Activated naive CD8-positive, alpha-beta T cell treated with anti-CD3 and anti-CD28 coated beads for 36 hours (primary cell): ENCODE measurements at regions not wholly inside any gene's neighbourhood (a gene's known extent, or its start where the extent isn't known, plus 50 kb on each side); places are given as distances from the start of the nearest gene placed in this dataset.
"Not testable (repeated sequence)": the region's sequence is repeated elsewhere in the genome, so short reads cannot be mapped to it uniquely, and the experiment has no call there.

Source experiments
- DNase-seq: peaks from one replicate; pipeline ENCODE4 v3.0.0; 2021
- H3K27ac Mint-ChIP-seq: one replicate; pipeline ENCODE4 v1.8.0; 2022; ENCODE audit warnings: mild to moderate bottlenecking, moderate library complexity, mixed read lengths
- H3K27me3 Mint-ChIP-seq: one replicate; pipeline ENCODE4 v1.8.0; 2022; ENCODE audit warnings: mild to moderate bottlenecking, mixed read lengths
- H3K36me3 Mint-ChIP-seq: one replicate; pipeline ENCODE4 v1.8.0; 2021; ENCODE audit warnings: mild to moderate bottlenecking, mixed read lengths
- H3K4me1 Mint-ChIP-seq: one replicate; pipeline ENCODE4 v1.8.0; 2021; ENCODE audit warnings: mixed read lengths
- H3K4me3 Mint-ChIP-seq: one replicate; pipeline ENCODE4 v1.8.0; 2022; ENCODE audit warnings: mild to moderate bottlenecking, moderate library complexity, mixed read lengths
- H3K9me3 Mint-ChIP-seq: one replicate; pipeline ENCODE4 v1.8.0; 2022; ENCODE audit warnings: mixed read lengths

DNA sequence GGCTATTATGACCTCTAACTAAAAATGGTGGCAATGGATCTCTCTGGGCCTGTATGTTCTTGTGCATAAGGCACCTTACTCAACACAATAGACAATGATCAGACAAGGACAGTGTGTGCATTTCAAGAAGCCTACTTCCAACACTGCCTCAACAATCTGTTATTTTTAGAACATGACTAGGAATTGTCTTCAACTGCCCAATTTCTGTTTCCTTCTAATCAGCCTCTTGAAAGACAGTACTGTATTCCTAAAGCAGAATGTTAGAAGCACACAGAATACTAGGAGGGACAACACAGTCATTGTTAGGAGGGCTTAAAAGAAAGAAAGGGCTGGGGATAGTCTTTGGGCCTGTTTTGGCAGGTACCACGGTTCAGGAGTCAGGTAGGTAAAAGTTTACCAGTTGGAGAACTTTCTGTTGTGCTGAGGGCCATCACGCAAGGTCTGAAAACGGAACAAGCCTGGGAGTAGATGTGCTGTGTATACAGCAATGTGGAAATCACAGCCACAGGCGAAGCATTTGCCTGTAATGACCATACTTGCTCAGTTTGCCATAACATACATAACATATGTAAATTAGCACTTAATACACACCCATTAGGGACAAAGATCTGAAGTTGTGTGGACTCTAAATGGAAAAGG, 100.8 kb upstream of the ATXN3L start:
- no peak for DNase-seq
- Mint-ChIP-seq H3K36me3 (no peaks in the 10 kb centered on the region), H3K27ac (no peak overlapping the region), H3K9me3 (no peaks in the 10 kb centered on the region), H3K27me3 (no peaks in the 10 kb centered on the region), H3K4me1 (no peaks in the 10 kb centered on the region), H3K4me3 (no peak overlapping the region)

DNA sequence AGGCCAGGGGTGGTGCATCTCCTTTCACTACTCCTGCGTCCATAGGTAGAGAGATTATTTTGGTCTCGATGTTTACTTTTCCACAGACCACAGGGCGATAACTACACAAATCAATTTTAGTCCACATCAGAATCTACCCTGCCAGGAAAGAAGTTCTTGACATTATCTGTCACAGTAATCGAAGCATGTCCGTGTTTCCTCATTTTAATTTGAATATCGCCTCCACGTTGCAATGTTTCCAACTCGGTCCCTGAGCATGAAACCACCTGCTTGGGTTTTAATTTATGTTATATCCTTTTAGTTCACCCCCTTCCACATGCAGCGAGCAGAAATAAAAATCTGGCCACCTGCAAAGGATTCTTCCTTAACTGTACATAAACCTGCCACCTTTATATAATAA, 100.1 kb upstream of the ATXN3L start:
- no peaks in the 10 kb centered on the region for H3K27me3 Mint-ChIP-seq
- no peak for DNase-seq
- H3K9me3 Mint-ChIP-seq = no peaks in the 10 kb centered on the region
- no peaks in the 10 kb centered on the region for H3K4me1 Mint-ChIP-seq
- no peak overlapping the region for H3K4me3 Mint-ChIP-seq
- no peaks in the 10 kb centered on the region for H3K36me3 Mint-ChIP-seq
- H3K27ac Mint-ChIP-seq = no peak overlapping the region

DNA sequence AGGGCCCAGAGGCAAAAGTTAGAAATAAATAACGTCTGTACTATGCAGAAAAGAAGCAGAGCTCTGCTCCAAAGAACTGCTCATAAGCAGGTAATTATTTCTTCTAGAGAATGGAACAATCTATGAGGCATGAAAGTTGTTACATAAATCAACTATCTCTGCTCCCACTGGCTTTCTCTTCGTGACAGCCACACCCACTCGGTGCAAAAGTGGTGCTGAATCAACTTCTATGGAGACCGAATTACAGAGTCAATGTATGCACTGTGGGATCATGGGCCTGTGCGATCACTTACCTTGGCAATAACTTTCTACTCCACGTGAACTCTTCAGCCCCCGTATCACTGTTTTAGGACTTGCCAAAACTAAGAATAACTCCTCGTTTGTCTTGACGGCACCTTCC, 99.4 kb upstream of the ATXN3L start:
- H3K4me3 Mint-ChIP-seq = no peak overlapping the region
- no peaks in the 10 kb centered on the region for H3K9me3 Mint-ChIP-seq
- no peak overlapping the region for H3K27ac Mint-ChIP-seq
- no peaks in the 10 kb centered on the region for H3K4me1 Mint-ChIP-seq
- DNase-seq = no peak
- H3K27me3 Mint-ChIP-seq = no peaks in the 10 kb centered on the region
- H3K36me3 Mint-ChIP-seq = no peaks in the 10 kb centered on the region

DNA sequence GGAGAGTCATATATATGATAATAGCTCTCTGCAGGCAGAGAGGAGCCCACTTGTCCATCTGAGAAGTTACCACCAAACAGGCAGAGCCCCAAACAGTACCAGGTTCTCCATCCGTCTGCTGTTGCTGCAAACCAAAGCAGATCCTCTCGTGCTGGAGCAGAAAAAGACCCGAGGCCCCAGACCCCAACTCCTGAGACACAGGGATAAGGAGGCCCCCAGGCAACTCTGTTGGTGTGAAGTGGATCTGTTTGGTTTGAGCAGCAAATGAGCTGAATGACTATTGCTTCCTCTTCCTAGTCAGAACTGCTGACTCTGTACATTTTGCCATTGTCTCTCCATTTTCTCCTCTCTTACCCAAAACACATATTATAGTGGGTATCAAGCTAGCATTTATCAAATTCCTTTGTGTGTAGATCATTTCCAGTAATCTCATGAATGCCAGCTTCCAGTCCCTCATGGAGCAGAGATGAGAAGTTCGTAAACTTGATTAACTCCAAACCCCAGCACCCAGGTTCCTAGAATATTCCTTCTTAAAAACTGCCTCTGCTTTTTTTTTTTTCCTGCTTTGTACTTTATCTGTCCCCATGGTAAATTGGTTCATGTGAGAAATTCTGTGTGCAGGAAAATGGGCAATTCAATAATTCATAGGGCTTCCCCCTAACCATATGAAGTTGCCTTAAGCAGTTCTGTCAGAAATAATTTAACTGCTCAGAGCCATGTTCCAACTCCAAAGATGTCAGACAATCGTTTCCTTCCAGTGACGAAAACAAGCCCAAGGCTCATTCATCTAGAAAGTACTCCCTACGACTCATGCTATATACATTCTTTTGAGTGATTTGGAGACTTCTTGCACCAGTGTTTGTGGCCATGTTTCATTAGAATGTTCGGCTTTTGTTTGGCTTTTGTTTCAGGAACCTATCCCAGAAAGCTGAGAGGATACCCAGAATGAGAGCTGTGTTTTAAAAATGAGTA, 98.6 kb upstream of the ATXN3L start:
- Mint-ChIP-seq H3K4me3 (no peak overlapping the region), H3K27me3 (no peaks in the 10 kb centered on the region), H3K36me3 (no peaks in the 10 kb centered on the region), H3K4me1 (no peaks in the 10 kb centered on the region), H3K27ac (no peak overlapping the region), H3K9me3 (no peaks in the 10 kb centered on the region)
- no peak for DNase-seq

DNA sequence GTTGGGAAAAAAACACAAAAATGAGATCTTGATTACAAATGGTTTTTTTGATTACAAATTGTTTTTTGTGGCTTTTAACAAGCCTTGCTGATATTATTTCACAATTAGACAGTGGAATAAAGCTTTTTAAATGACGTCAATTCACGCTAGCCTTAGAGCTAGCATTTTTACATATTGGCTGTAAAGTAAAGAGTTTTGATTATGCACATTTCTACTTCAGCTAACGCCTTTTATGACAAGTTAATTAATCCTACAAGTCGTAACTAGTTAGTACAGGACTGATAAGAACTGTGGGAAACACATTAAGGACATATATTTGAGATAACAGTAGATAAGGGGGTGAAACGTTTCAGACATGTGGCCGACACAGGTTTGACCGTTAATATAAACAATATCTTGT, 95.7 kb upstream of the ATXN3L start:
- no peak overlapping the region for H3K4me3 Mint-ChIP-seq
- no peaks in the 10 kb centered on the region for H3K9me3 Mint-ChIP-seq
- H3K4me1 Mint-ChIP-seq = no peaks in the 10 kb centered on the region
- H3K36me3 Mint-ChIP-seq = no peaks in the 10 kb centered on the region
- no peak for DNase-seq
- no peaks in the 10 kb centered on the region for H3K27me3 Mint-ChIP-seq
- H3K27ac Mint-ChIP-seq = no peak overlapping the region

DNA sequence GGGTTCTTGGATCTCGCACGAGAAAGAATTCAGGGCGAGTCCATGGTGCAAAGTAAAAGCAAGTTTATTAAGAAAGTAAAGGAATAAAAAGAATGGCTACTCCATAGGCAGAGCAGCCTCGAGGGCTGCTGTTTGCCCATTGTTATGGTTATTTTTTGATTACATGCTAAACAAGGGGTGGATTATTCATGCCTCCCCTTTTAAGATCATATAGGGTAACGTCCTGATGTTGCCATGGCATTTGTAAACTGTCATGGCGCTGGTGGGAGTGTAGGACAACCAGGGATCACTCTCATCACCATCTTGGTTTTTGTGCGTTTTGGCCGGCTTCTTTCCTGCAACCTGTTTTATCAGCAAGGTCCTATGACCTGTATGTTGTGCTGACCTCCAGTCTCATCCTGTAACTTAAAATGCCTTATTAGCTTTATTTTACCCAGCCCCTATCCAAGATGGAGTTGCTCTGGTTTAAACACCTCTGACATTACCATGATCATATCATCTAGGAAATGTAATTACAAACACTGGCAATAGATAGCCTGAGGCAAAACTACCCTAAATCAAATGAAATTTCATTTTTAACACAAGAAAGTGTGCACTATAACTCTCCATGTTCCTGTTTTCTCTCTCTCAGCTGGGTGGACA, 94.3 kb upstream of the ATXN3L start:
- Mint-ChIP-seq H3K36me3 (no peaks in the 10 kb centered on the region), H3K4me1 (no peaks in the 10 kb centered on the region), H3K9me3 (no peaks in the 10 kb centered on the region), H3K27ac (no peak overlapping the region), H3K4me3 (no peak overlapping the region), H3K27me3 (no peaks in the 10 kb centered on the region)
- DNase-seq = no peak

DNA sequence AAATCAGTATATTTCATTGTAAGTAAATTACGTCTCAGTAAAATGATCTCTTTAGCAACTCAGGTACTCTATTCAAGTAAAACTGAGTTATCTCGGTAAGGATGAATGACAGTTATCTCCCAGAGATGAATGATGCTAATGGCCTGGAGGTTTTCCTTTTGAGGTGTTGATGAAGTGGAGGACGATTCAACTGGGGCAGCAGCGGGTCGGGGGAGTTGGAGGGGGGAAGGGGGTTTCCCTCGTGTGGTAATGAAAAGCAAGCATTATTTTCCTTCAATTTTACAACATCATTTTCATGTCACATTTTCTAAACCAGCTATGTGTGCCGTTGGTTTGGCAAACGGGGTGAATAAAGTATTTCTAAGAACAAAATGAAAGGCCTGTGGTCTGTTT, 92.4 kb upstream of the ATXN3L start:
- Mint-ChIP-seq H3K4me3 (no peak overlapping the region), H3K36me3 (no peaks in the 10 kb centered on the region), H3K4me1 (no peaks in the 10 kb centered on the region), H3K27me3 (no peaks in the 10 kb centered on the region), H3K27ac (no peak overlapping the region), H3K9me3 (no peaks in the 10 kb centered on the region)
- DNase-seq = no peak

DNA sequence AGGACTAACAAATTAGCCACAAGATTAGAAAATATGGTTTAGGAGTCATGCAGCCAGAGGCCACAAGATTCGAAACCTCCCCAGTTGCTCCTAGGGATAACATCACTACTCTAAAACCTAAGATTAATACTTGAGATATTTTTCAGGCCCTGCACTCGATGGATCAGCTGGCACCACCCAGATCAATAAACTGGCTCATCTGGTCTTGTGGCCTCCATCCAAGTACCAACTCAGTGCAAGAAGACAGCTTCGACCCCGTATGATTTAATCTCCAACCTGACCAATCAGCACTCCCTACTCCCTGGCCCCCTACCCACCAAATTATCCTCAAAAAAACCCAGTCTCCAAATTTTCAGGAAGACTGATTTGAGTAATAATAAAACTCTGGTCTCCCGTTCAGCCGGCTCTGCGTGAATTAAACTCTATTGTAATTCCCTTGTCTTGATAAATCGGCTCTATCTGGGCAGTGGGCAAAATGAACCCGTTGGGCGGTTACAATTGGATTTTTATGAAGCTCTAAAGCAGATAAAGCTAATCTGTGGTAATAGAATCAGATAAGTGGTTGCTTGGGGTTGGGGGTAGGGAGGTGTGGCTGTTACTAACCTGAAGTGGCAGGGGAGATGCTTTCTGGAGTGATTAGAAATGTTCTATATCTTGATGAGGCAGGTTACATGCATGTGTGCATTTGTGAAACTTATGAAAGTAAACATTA, 91.8 kb upstream of the ATXN3L start:
- Mint-ChIP-seq H3K27me3 (no peaks in the 10 kb centered on the region), H3K27ac (no peak overlapping the region), H3K4me3 (no peak overlapping the region), H3K36me3 (peaks cover 2% of the 10 kb centered on the region), H3K4me1 (no peaks in the 10 kb centered on the region), H3K9me3 (peaks cover 4% of the 10 kb centered on the region)
- no peak for DNase-seq

DNA sequence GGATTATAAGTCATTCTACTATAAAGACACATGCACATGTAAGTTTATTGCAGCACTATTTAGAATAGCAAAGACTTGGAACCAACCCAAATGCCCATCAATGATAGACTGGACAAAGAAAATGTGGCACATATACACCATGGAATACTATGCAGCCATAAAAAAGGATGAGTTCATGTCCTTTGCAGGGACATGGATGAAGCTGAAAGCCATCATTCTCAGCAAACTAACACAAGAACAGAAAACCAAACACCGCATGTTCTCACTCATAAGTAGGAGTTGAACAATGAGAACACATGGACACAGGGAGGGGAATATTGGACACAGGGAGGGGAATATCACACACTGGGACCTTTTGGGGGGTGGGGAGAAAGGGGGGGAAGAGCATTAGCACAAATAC, 88.7 kb upstream of the ATXN3L start:
- not testable (repeated sequence) for H3K4me3 Mint-ChIP-seq, H3K36me3 Mint-ChIP-seq, DNase-seq, H3K27ac Mint-ChIP-seq, H3K9me3 Mint-ChIP-seq, H3K4me1 Mint-ChIP-seq, H3K27me3 Mint-ChIP-seq

DNA sequence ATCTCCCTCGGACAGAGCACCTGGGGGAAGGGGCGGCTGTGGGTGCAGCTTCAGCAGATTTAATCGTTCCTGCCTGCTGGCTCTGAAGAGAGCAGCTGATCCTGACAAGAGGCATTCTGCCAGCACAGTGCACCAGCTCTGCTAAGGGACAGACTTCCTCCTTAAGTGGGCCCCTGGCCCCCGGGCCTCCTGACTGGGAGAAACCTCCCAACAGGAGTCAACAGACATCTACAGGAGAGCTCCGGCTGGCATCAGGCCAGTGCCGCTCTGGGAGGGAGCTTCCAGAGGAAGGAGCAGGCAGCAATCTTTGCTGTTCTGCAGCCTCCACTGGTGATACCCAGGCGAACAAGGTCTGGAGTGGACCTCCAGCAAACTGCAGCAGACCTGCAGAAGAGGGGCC, 84.9 kb upstream of the ATXN3L start:
- DNase-seq, H3K27ac Mint-ChIP-seq, H3K4me3 Mint-ChIP-seq, H3K4me1 Mint-ChIP-seq, H3K9me3 Mint-ChIP-seq, H3K27me3 Mint-ChIP-seq, H3K36me3 Mint-ChIP-seq: not testable (repeated sequence)

DNA sequence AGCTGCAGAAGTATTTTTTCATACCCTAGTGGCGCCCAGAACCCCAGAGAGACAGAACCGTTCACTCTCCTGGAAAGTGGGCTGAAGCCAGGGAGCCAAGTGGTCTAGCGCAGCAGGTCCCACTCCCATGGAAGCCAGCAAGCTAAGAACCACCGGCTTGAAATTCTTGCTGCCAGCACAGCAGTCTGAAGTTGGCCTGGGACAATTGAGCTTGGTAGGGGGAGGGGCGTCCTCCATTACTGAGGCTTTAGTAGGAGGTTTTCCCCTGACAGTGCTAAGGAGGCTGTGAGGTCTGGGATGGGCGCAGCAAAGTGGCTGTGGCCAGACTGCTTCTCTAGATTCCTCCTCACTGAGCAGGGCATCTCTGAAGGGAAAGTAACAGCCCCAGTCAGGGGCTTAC, 84.5 kb upstream of the ATXN3L start:
- Mint-ChIP-seq H3K27ac (no peak overlapping the region), H3K9me3 (peaks cover 6% of the 10 kb centered on the region), H3K27me3 (no peaks in the 10 kb centered on the region), H3K36me3 (peaks cover 2% of the 10 kb centered on the region), H3K4me3 (no peak overlapping the region), H3K4me1 (no peaks in the 10 kb centered on the region)
- no peak for DNase-seq

DNA sequence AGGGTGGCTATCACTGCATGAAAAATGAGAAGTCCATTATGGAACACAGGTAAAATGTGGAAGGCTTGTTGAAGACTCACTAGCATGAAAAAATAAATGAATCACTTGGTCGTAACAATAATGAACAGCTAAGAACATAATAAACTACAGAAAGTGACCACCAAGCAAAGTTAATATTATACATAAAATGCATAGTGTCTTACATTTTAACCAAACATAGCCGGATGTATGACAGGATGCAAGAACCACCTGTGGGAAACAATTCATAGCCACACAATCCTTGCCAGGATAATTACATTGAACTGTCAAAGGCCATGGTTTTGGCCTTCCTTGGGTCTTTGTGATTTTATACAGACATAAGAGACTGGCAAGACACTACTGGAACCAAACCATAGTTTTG, 81.9 kb upstream of the ATXN3L start:
- Mint-ChIP-seq H3K4me1 (peaks cover 6% of the 10 kb centered on the region), H3K9me3 (peaks cover 2% of the 10 kb centered on the region), H3K27ac (no peak overlapping the region), H3K36me3 (no peaks in the 10 kb centered on the region), H3K27me3 (no peaks in the 10 kb centered on the region), H3K4me3 (no peak overlapping the region)
- DNase-seq = no peak

DNA sequence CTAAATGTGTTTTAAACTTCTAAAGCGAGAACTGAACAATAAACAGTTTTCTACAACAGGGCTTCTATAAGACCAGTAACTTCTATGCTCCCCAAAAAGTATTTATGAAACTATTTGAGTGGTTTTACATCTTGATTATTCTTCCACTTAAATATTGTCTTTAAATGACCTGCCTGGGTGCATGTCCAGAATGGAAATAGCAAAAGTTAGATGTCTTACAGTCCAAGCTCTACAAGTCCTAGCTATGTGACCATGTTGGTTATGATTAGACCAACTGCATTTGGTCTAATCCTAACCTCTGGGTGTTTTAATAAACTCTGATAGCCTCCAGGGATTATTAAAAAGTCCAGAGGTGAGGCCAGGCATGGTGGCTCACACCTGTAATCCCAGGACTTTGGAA, 79.0 kb upstream of the ATXN3L start:
- Mint-ChIP-seq H3K27me3 (no peaks in the 10 kb centered on the region), H3K4me1 (peaks cover 9% of the 10 kb centered on the region), H3K27ac (no peak overlapping the region), H3K4me3 (no peak overlapping the region), H3K9me3 (no peaks in the 10 kb centered on the region), H3K36me3 (no peaks in the 10 kb centered on the region)
- DNase-seq = no peak

DNA sequence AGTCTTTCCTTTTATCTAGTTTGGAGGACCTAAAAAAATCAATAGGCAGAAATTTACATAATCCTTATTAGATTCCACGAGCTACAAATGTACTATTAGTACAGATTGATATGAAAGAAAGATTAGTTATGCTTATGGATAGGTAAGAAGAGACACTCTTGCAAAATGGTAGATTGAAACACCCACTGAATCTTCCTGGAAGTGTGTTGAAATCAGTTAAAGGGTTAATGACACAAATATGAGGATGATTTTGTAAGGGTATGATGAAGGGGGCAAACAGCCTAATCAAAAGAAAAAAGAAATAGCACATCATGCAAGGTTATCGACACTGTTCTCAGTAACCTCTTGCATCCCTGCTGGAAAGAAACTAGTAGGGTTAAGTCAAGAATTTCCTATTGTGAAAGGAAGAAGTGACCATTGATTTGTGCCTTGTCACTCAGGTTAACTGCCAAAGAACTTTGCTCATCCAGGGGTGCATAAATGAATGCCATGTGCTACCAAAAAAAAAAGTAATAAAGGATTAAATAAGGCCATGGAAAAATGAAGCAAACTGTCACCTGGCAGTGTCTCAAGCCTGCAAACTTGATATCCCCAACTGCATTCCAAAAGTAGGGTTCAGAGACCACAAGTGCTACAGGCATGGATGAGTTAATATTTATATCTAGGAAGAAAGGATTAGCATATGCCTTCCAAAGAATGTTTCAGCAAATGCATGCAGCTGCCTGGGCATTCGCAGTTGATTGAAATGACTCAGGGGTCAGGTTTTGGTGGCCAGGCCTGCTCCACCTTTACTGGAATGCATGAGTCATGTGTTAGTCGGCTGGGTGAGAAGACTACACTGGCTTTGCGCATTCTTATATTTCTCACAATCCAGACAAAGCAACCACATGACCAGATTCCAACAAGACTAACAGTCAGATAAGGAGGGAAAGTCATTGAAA, 78.3 kb upstream of the ATXN3L start:
- Mint-ChIP-seq H3K36me3 (no peaks in the 10 kb centered on the region), H3K9me3 (no peaks in the 10 kb centered on the region), H3K4me1 (peaks cover 9% of the 10 kb centered on the region), H3K27ac (no peak overlapping the region), H3K27me3 (no peaks in the 10 kb centered on the region), H3K4me3 (no peak overlapping the region)
- peak; percentile 14 for DNase-seq
